HepG2 (cell line): ENCODE measurements at regions not wholly inside any gene's neighbourhood (a gene's known extent, or its start where the extent isn't known, plus 50 kb on each side); places are given as distances from the start of the nearest gene placed in this dataset.

ENCODE experiments used
- GFI1 ChIP-seq: sonication (generic); formaldehyde crosslinking; IDR thresholded peaks from 2 replicates; pipeline ENCODE4 v1.5.0; 2020; ENCODE audit warnings: missing genetic modification reagents, mild to moderate bottlenecking, borderline replicate concordance
- HINFP ChIP-seq: sonication (generic); formaldehyde crosslinking; IDR thresholded peaks from 2 replicates; pipeline ENCODE4 v1.4.0; 2020; ENCODE audit warnings: low read depth, mild to moderate bottlenecking, missing genetic modification reagents
- HOMEZ ChIP-seq: IDR thresholded peaks from 2 replicates; pipeline ENCODE4 v1.6.1; 2016; ENCODE audit warnings: low read depth
- IRF1 ChIP-seq: sonication (generic); formaldehyde crosslinking; IDR thresholded peaks from 2 replicates; pipeline ENCODE4 v1.4.0; 2020; ENCODE audit warnings: low read depth, mild to moderate bottlenecking, missing genetic modification reagents
- RBAK ChIP-seq: sonication (generic); formaldehyde crosslinking; IDR thresholded peaks from 2 replicates; pipeline ENCODE4 v1.5.1; 2020; ENCODE audit warnings: mild to moderate bottlenecking, missing genetic modification reagents
- ZBTB49 ChIP-seq: sonication (generic); formaldehyde crosslinking; IDR thresholded peaks from 2 replicates; pipeline ENCODE4 v1.4.0; 2020; ENCODE audit warnings: missing genetic modification reagents, borderline replicate concordance
- ZNF574 ChIP-seq: sonication (generic); formaldehyde crosslinking; IDR thresholded peaks from 2 replicates; pipeline ENCODE4 v1.4.0; 2020; ENCODE audit warnings: missing genetic modification reagents
- ZNF775 ChIP-seq: sonication (generic); formaldehyde crosslinking; IDR thresholded peaks from 2 replicates; pipeline ENCODE4 v1.4.0; 2020; ENCODE audit warnings: missing genetic modification reagents, mild to moderate bottlenecking, moderate library complexity, borderline replicate concordance
- ZNF841 ChIP-seq: sonication (generic); formaldehyde crosslinking; IDR thresholded peaks from 2 replicates; pipeline ENCODE4 v1.8.1; 2023; ENCODE audit warnings: missing genetic modification reagents, borderline replicate concordance
- ZNF891 ChIP-seq: sonication (generic); formaldehyde crosslinking; IDR thresholded peaks from 2 replicates; pipeline ENCODE4 v1.5.0; 2020; ENCODE audit warnings: mild to moderate bottlenecking, missing genetic modification reagents
- ZXDC ChIP-seq: sonication (generic); formaldehyde crosslinking; IDR thresholded peaks from 2 replicates; pipeline ENCODE4 v1.5.0; 2020; ENCODE audit warnings: mild to moderate bottlenecking, missing genetic modification reagents

GRCh38 chr12:132428936-132429601 lies 60.9 kb upstream of the FBRSL1 start (continued):
- no peak for TF ChIP-seq ZBTB49
- TF ChIP-seq GFI1 (CRISPR knock-in tag) = no peak
- TF ChIP-seq ZXDC = no peak
- no peak for TF ChIP-seq ZNF841 (CRISPR knock-in tag)
- no peak for TF ChIP-seq ZNF574 (CRISPR knock-in tag)
- no peak for TF ChIP-seq HOMEZ
- 0 out of 2 replicates have a peak, but pooled peaks have one; percentile 54 for TF ChIP-seq ZNF775
- TF ChIP-seq RBAK = no peak
- TF ChIP-seq HINFP (CRISPR knock-in tag) = no peak
- TF ChIP-seq ZNF891 (CRISPR knock-in tag) = no peak
- TF ChIP-seq IRF1 (CRISPR knock-in tag) = no peak
